ENCODE measurements at regions not wholly inside any gene's neighbourhood (a gene's known extent, or its start where the extent isn't known, plus 50 kb on each side); places are given as distances from the start of the nearest gene placed in this dataset.

DNA sequence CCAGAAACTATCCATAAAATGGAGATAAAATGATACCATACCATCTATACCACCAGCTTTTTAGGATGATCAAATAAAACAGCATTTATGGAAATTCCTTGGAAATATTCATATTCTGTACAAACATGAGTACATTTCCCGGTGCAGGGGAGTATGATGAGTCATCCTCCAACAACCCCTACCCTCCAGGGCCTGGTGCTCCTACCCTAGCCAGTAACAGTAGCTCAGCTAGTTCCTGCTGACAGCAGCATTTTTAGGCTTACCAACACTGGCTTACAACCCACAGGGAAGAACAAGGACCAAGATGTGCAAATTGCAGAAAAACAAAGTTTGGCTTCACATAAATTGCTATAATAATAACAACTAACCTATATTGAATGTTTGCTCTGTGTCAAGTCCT lies 406.2 kb upstream of the CADM1 start:
- Histone ChIP-seq H3K27me3 (no peaks in the 10 kb centered on the region), H3K36me3 (no peaks in the 10 kb centered on the region), H3K4me3 (no peak overlapping the region), H3K4me1 (no peaks in the 10 kb centered on the region), H3K27ac (no peak overlapping the region), H3K9me3 (no peaks in the 10 kb centered on the region)
- no peak for DNase-seq (ENCODE audit: low spot score in 2 of 2)
- intact Hi-C loops (cut with DNase I): no loop called here
- TF ChIP-seq, protein P1, sequence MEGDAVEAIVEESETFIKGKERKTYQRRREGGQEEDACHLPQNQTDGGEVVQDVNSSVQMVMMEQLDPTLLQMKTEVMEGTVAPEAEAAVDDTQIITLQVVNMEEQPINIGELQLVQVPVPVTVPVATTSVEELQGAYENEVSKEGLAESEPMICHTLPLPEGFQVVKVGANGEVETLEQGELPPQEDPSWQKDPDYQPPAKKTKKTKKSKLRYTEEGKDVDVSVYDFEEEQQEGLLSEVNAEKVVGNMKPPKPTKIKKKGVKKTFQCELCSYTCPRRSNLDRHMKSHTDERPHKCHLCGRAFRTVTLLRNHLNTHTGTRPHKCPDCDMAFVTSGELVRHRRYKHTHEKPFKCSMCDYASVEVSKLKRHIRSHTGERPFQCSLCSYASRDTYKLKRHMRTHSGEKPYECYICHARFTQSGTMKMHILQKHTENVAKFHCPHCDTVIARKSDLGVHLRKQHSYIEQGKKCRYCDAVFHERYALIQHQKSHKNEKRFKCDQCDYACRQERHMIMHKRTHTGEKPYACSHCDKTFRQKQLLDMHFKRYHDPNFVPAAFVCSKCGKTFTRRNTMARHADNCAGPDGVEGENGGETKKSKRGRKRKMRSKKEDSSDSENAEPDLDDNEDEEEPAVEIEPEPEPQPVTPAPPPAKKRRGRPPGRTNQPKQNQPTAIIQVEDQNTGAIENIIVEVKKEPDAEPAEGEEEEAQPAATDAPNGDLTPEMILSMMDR (IDR thresholded peaks at IDR 0.05): no peak

DNA sequence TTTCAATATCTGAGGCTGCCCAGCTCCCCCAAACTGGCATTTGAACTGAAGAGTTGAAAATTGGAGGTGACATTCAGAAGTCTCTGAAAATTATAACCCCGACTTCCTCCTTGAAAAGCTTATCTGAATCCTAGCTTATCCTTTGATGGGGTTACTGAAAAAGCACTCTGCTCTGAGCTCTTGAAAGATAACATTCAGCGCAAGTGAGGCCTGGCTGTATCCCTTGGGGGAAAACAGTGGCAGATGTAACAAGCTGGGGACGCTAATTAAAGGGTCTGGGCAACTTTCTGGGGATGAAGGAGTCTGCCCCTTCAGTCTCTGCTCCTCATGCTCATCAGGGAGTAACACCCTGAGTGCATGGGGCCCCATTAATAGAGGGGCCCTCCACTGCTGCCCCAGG lies 402.0 kb upstream of the CADM1 start:
- no peaks in the 10 kb centered on the region for H3K9me3 ChIP-seq
- no peaks in the 10 kb centered on the region for H3K27me3 ChIP-seq
- H3K4me1 ChIP-seq: no peaks in the 10 kb centered on the region
- no peak for DNase-seq (ENCODE audit: low spot score in 2 of 2)
- no peak overlapping the region for H3K4me3 ChIP-seq
- TF ChIP-seq, protein P1 (IDR thresholded peaks at IDR 0.05): no peak
- H3K36me3 ChIP-seq: no peaks in the 10 kb centered on the region
- intact Hi-C loops (cut with DNase I): no loop called here
- no peak overlapping the region for H3K27ac ChIP-seq

DNA sequence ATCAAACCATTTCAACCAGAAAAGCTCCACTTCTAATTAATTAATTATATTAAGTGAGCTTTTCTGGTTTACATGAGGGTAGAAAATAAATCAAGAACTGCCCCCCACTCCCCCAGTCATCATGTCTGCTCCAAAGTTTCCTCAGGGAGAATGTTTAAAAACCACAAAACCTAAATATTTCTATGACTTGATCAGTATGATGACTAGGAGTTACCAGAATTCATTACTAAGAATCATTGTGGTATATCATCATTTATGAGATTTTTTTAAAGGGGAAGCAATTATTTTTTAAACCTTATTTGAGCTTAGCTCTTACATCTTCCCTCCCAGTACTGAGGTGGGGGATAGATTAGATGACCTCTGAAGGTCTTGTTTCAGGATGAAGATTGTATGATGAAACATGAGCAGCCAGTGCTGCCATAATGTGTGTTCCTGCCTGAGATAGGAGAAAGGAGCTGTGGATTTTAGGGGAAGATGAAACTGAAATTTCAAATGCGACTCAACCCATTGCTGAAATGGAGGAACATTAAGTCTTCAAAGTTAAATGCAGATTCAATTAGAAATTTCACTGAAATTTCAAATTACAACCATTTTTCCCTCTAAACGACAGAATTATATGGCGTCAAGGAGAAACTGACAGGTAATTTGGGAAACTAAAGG lies 401.3 kb upstream of the CADM1 start:
- Histone ChIP-seq H3K9me3 (no peaks in the 10 kb centered on the region), H3K4me1 (no peaks in the 10 kb centered on the region), H3K36me3 (no peaks in the 10 kb centered on the region), H3K27ac (no peak overlapping the region), H3K4me3 (no peak overlapping the region), H3K27me3 (no peaks in the 10 kb centered on the region)
- TF ChIP-seq, protein P1 (IDR thresholded peaks at IDR 0.05): no peak
- intact Hi-C loops (cut with DNase I): no loop called here
- DNase-seq (ENCODE audit: low spot score in 2 of 2): no peak

DNA sequence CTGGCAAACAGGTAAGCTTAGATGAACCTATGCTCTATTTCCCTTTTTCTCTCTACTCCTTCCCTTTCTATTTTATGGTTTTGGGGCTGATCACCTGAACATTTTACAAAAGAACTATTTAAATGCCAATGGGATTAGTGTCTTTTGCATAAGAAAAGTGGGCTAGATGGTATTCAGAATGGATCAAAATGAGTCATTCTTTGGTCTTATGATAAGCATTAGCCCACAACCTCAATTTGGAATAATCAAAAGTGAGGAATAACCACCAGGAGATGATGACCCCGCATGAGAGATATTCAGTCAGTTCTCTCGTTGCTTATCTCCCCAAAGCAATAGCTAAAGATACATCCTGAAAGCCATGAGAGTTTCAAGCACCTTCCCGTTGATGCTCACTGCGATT lies 399.0 kb upstream of the CADM1 start:
- Histone ChIP-seq H3K9me3 (no peaks in the 10 kb centered on the region), H3K36me3 (no peaks in the 10 kb centered on the region), H3K4me3 (no peak overlapping the region), H3K27me3 (no peaks in the 10 kb centered on the region), H3K27ac (no peak overlapping the region), H3K4me1 (no peaks in the 10 kb centered on the region)
- no peak for DNase-seq (ENCODE audit: low spot score in 2 of 2)
- TF ChIP-seq, protein P1 (IDR thresholded peaks at IDR 0.05): no peak
- intact Hi-C loops (cut with DNase I): no loop called here

DNA sequence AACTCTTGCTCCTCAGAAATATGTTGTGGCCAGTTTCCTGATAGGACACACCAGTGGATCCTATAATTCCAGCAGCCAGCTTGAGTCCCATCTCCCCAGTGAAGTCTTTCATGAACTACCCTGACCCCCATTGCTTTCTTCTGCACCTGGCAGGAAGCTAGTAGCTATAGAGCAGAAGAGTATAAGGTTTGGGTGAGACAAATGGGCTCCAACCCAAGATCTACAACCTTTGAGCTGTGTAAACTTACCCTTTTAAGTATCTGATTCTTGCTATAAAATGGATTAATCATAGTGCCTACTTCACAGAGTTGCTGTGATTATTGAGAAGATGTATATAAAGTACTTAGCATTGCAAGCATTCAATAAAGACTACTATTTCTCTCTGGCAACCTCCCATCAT lies 396.9 kb upstream of the CADM1 start:
- no peaks in the 10 kb centered on the region for H3K4me1 ChIP-seq
- no peak for DNase-seq (ENCODE audit: low spot score in 2 of 2)
- intact Hi-C loops (cut with DNase I): no loop called here
- no peak overlapping the region for H3K4me3 ChIP-seq
- no peaks in the 10 kb centered on the region for H3K27me3 ChIP-seq
- H3K36me3 ChIP-seq: no peaks in the 10 kb centered on the region
- no peaks in the 10 kb centered on the region for H3K9me3 ChIP-seq
- no peak overlapping the region for H3K27ac ChIP-seq
- TF ChIP-seq, protein P1 (IDR thresholded peaks at IDR 0.05): no peak

DNA sequence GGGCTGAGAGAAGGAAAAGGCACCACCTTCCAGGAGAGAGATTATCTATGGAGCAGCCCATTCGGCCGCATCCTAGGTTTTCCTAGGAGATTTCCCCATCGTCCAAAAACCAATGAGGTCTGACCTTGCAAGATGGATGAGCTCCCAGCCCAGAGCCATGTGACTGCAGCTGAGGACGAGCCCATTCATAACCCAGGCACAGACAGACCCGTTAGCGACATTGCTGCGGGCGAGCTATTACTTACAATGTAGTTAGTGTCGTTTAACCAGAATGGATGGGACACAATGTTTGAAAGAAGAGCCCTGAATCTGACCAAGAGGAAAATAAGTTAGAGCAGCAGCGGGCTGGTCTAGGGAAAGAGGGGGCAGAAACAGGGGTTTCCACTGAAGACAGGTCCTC lies 395.9 kb upstream of the CADM1 start:
- Histone ChIP-seq H3K9me3 (no peaks in the 10 kb centered on the region), H3K27me3 (no peaks in the 10 kb centered on the region), H3K27ac (no peak overlapping the region), H3K36me3 (no peaks in the 10 kb centered on the region), H3K4me1 (no peaks in the 10 kb centered on the region), H3K4me3 (no peak overlapping the region)
- intact Hi-C loops (cut with DNase I): no loop called here
- DNase-seq (ENCODE audit: low spot score in 2 of 2): no peak
- TF ChIP-seq, protein P1 (IDR thresholded peaks at IDR 0.05): no peak
